GM18858 (cell line): ENCODE measurements at regions not wholly inside any gene's neighbourhood (a gene's known extent, or its start where the extent isn't known, plus 50 kb on each side); places are given as distances from the start of the nearest gene placed in this dataset.
"Not testable (repeated sequence)": the region's sequence is repeated elsewhere in the genome, so short reads cannot be mapped to it uniquely, and the experiment has no call there.

ENCODE experiments used
- ATAC-seq: cut with Tn5 transposase; IDR thresholded peaks from one replicate; pipeline ENCODE4 v1.9.1; 2021; ENCODE audit not compliant: unreplicated experiment

- no peak for ATAC-seq
Measured at GRCh38 chr18:37844209-37844970, 278.8 kb upstream of the CELF4 start.

GRCh38 chr18:37838083-37838482 is 272.5 kb upstream of the CELF4 start:
- no peak for ATAC-seq

- no peak for ATAC-seq
Measured at GRCh38 chr18:37836071-37836970, 270.7 kb upstream of the CELF4 start.

- not testable (repeated sequence) for ATAC-seq
Measured at GRCh38 chr18:37832010-37832695, 266.6 kb upstream of the CELF4 start.

GRCh38 chr18:37812961-37813360 is 247.4 kb upstream of the CELF4 start:
- ATAC-seq = no peak

GRCh38 chr18:37805773-37806404 is 240.3 kb upstream of the CELF4 start:
- ATAC-seq = no peak

- no peak for ATAC-seq
Measured at GRCh38 chr18:37796823-37797349, 231.3 kb upstream of the CELF4 start.

- no peak for ATAC-seq
Measured at GRCh38 chr18:37787452-37787851, 221.9 kb upstream of the CELF4 start.

- no peak for ATAC-seq
Measured at GRCh38 chr18:37783771-37784170, 218.2 kb upstream of the CELF4 start.

GRCh38 chr18:37779220-37779619 is 213.6 kb upstream of the CELF4 start:
- ATAC-seq = no peak

- ATAC-seq = no peak
Measured at GRCh38 chr18:37778417-37779165, 213.0 kb upstream of the CELF4 start.

GRCh38 chr18:37769826-37770225 is 204.2 kb upstream of the CELF4 start:
- ATAC-seq = no peak

GRCh38 chr18:37764541-37765288 is 199.1 kb upstream of the CELF4 start:
- ATAC-seq = no peak

- no peak for ATAC-seq
Measured at GRCh38 chr18:37762076-37762621, 196.6 kb upstream of the CELF4 start.

GRCh38 chr18:37754141-37754540 is 188.5 kb upstream of the CELF4 start:
- ATAC-seq = no peak

- ATAC-seq = no peak
Measured at GRCh38 chr18:37742436-37742835, 176.8 kb upstream of the CELF4 start.

- no peak for ATAC-seq
Measured at GRCh38 chr18:37741032-37741623, 175.5 kb upstream of the CELF4 start.

- ATAC-seq = no peak
Measured at GRCh38 chr18:37734406-37734805, 168.8 kb upstream of the CELF4 start.

GRCh38 chr18:37729716-37730115 is 164.1 kb upstream of the CELF4 start:
- ATAC-seq = no peak
